ENCODE measurements at regions not wholly inside any gene's neighbourhood (a gene's known extent, or its start where the extent isn't known, plus 50 kb on each side); places are given as distances from the start of the nearest gene placed in this dataset.

- H3K79me2 ChIP-seq (ENCODE audit: insufficient read depth, low read length): no peaks in the 10 kb centered on the region
- no peak overlapping the region for H3K4me3 ChIP-seq (ENCODE audit: low read depth, low read length, poor library complexity, severe bottlenecking)
- no peaks in the 10 kb centered on the region for H3K4me1 ChIP-seq (ENCODE audit: insufficient read depth, low read length, severe bottlenecking)
- H3K27ac ChIP-seq (ENCODE audit: low read depth, low read length, poor library complexity, severe bottlenecking): no peak overlapping the region
- H3K9ac ChIP-seq (ENCODE audit: low read length): no peak overlapping the region
- no peaks in the 10 kb centered on the region for H3F3A ChIP-seq (ENCODE audit: insufficient read depth, low read length)
- no peaks in the 10 kb centered on the region for H4K20me1 ChIP-seq (ENCODE audit: insufficient read depth, low read length)
- H3K4me2 ChIP-seq (ENCODE audit: low read length): no peak overlapping the region
- H3K9me2 ChIP-seq (ENCODE audit: low read depth, low read length): no peaks in the 10 kb centered on the region
- TF ChIP-seq EZH2 (IDR thresholded peaks at IDR 0.05; ENCODE audit: borderline replicate concordance, low read length): no peak
- TF ChIP-seq, protein P1, sequence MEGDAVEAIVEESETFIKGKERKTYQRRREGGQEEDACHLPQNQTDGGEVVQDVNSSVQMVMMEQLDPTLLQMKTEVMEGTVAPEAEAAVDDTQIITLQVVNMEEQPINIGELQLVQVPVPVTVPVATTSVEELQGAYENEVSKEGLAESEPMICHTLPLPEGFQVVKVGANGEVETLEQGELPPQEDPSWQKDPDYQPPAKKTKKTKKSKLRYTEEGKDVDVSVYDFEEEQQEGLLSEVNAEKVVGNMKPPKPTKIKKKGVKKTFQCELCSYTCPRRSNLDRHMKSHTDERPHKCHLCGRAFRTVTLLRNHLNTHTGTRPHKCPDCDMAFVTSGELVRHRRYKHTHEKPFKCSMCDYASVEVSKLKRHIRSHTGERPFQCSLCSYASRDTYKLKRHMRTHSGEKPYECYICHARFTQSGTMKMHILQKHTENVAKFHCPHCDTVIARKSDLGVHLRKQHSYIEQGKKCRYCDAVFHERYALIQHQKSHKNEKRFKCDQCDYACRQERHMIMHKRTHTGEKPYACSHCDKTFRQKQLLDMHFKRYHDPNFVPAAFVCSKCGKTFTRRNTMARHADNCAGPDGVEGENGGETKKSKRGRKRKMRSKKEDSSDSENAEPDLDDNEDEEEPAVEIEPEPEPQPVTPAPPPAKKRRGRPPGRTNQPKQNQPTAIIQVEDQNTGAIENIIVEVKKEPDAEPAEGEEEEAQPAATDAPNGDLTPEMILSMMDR (IDR thresholded peaks at IDR 0.05; ENCODE audit: low read length): peak; percentile 61
- H3K27me3 ChIP-seq (ENCODE audit: insufficient read depth, low read length): no peaks in the 10 kb centered on the region
- H3K9me3 ChIP-seq (ENCODE audit: low read length): no peaks in the 10 kb centered on the region
- H2AFZ ChIP-seq (ENCODE audit: low read length): no peak overlapping the region
- H3K36me3 ChIP-seq (ENCODE audit: insufficient read depth, low read length): no peaks in the 10 kb centered on the region
Observed at GRCh38 chr6:137661601-137662000, 167.4 kb upstream of the OLIG3 start.

- H3K4me3 ChIP-seq (ENCODE audit: low read depth, low read length, poor library complexity, severe bottlenecking): no peak overlapping the region
- H2AFZ ChIP-seq (ENCODE audit: low read length): no peak overlapping the region
- no peaks in the 10 kb centered on the region for H3K9me2 ChIP-seq (ENCODE audit: low read depth, low read length)
- H3K79me2 ChIP-seq (ENCODE audit: insufficient read depth, low read length): no peaks in the 10 kb centered on the region
- no peaks in the 10 kb centered on the region for H3K4me1 ChIP-seq (ENCODE audit: insufficient read depth, low read length, severe bottlenecking)
- no peaks in the 10 kb centered on the region for H3F3A ChIP-seq (ENCODE audit: insufficient read depth, low read length)
- no peak overlapping the region for H3K27ac ChIP-seq (ENCODE audit: low read depth, low read length, poor library complexity, severe bottlenecking)
- no peak overlapping the region for H3K4me2 ChIP-seq (ENCODE audit: low read length)
- no peak overlapping the region for H3K9ac ChIP-seq (ENCODE audit: low read length)
- no peaks in the 10 kb centered on the region for H4K20me1 ChIP-seq (ENCODE audit: insufficient read depth, low read length)
- H3K9me3 ChIP-seq (ENCODE audit: low read length): no peaks in the 10 kb centered on the region
- TF ChIP-seq, protein P1 (IDR thresholded peaks at IDR 0.05; ENCODE audit: low read length): no peak
- no peak for TF ChIP-seq EZH2 (IDR thresholded peaks at IDR 0.05; ENCODE audit: borderline replicate concordance, low read length)
- H3K36me3 ChIP-seq (ENCODE audit: insufficient read depth, low read length): no peaks in the 10 kb centered on the region
- no peaks in the 10 kb centered on the region for H3K27me3 ChIP-seq (ENCODE audit: insufficient read depth, low read length)
Observed at GRCh38 chr6:137664183-137664582, 170.0 kb upstream of the OLIG3 start.

DNA sequence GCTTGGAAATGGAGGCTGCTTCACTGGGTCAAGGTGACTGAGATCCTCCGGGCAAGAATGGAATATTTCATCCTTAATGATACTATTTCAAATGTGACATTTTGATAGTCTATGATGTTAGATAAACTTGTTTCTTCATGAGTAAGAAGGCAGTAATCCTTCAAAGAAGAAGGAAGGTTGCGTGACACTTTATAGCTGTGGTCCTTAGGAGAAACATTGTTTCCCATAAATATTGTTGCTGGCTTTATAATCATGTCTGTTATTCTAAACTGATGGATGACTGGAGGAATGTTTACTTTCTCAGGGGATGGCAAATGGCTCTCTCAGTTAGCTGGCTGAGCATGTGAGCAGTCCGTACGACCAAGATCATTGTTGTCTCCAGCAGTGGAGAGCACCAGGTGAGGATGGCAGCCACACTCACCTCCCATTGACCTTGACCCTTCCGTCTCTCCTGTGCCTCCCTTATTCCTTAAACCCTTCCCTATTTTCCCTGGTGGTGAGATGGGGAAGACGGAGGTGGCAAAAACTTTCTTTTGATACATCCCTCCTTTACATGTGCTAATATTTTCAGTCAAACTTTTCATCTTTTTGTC lies 171.2 kb upstream of the OLIG3 start:
- H3K79me2 ChIP-seq (ENCODE audit: insufficient read depth, low read length): no peaks in the 10 kb centered on the region
- no peak overlapping the region for H3K27ac ChIP-seq (ENCODE audit: low read depth, low read length, poor library complexity, severe bottlenecking)
- no peaks in the 10 kb centered on the region for H3K9me3 ChIP-seq (ENCODE audit: low read length)
- H3K4me3 ChIP-seq (ENCODE audit: low read depth, low read length, poor library complexity, severe bottlenecking): no peak overlapping the region
- no peak overlapping the region for H3K9ac ChIP-seq (ENCODE audit: low read length)
- H3K4me1 ChIP-seq (ENCODE audit: insufficient read depth, low read length, severe bottlenecking): no peaks in the 10 kb centered on the region
- no peaks in the 10 kb centered on the region for H3K9me2 ChIP-seq (ENCODE audit: low read depth, low read length)
- H3F3A ChIP-seq (ENCODE audit: insufficient read depth, low read length): no peaks in the 10 kb centered on the region
- H3K27me3 ChIP-seq (ENCODE audit: insufficient read depth, low read length): no peaks in the 10 kb centered on the region
- H3K36me3 ChIP-seq (ENCODE audit: insufficient read depth, low read length): no peaks in the 10 kb centered on the region
- H2AFZ ChIP-seq (ENCODE audit: low read length): no peak overlapping the region
- H3K4me2 ChIP-seq (ENCODE audit: low read length): no peak overlapping the region
- TF ChIP-seq EZH2 (IDR thresholded peaks at IDR 0.05; ENCODE audit: borderline replicate concordance, low read length): no peak
- TF ChIP-seq, protein P1 (IDR thresholded peaks at IDR 0.05; ENCODE audit: low read length): no peak
- H4K20me1 ChIP-seq (ENCODE audit: insufficient read depth, low read length): no peaks in the 10 kb centered on the region

Data from OCI-LY1 (cell line).